Liver (tissue), 8 donors: ENCODE measurements at regions not wholly inside any gene's neighbourhood (a gene's known extent, or its start where the extent isn't known, plus 50 kb on each side); places are given as distances from the start of the nearest gene placed in this dataset.

Experiments used
- DNase-seq: peaks from one replicate; pipeline ENCODE4 v3.0.0-alpha.2; 2017; ENCODE audit warnings: low spot score
- H3K27ac ChIP-seq, 2 donors: one replicate each; pipeline ENCODE4 v1.7.0; 2013; ENCODE audit warnings: inconsistent platforms in 2 of 2, low read length in 2 of 2, control low read depth in 1 of 2, low read depth in 1 of 2, mild to moderate bottlenecking in 1 of 2
- H3K27me3 ChIP-seq, 4 donors: one replicate each; pipeline versions ENCODE4 v1.6.1 to v1.7.0; 2013; ENCODE audit warnings: low read length in 3 of 4, inconsistent platforms in 1 of 4, mild to moderate bottlenecking in 1 of 4, moderate library complexity in 1 of 4; ENCODE audit not compliant: control insufficient read depth in 4 of 4, insufficient read depth in 4 of 4
- H3K36me3 ChIP-seq, 4 donors: one replicate each; pipeline versions ENCODE4 v1.6.1 to v1.7.0; 2013; ENCODE audit warnings: low read length in 3 of 4, mild to moderate bottlenecking in 3 of 4, low read depth in 1 of 4, moderate library complexity in 1 of 4; ENCODE audit not compliant: control insufficient read depth in 4 of 4, insufficient read depth in 3 of 4
- H3K4me1 ChIP-seq, 4 donors: one replicate each; pipeline versions ENCODE4 v1.6.1 to v1.7.0; 2013; ENCODE audit warnings: low read length in 3 of 4, mild to moderate bottlenecking in 3 of 4, moderate library complexity in 1 of 4; ENCODE audit not compliant: control insufficient read depth in 4 of 4, insufficient read depth in 4 of 4
- H3K4me3 ChIP-seq, 3 donors: one replicate each; pipeline versions ENCODE4 v1.6.1 to v1.7.0; 2013; ENCODE audit warnings: low read length in 3 of 3, control low read depth in 1 of 3, low read depth in 1 of 3, mild to moderate bottlenecking in 1 of 3
- H3K9ac ChIP-seq, 2 donors: one replicate each; pipeline ENCODE4 v1.7.0; 2013; ENCODE audit warnings: low read length in 2 of 2, mild to moderate bottlenecking in 2 of 2, moderate library complexity in 2 of 2, control low read depth in 1 of 2, low read depth in 1 of 2
- H3K9me3 ChIP-seq, 4 donors: one replicate each; pipeline versions ENCODE4 v1.6.1 to v1.7.0; 2013; ENCODE audit warnings: low read length in 3 of 4; ENCODE audit not compliant: control insufficient read depth in 4 of 4
- EGR1 ChIP-seq, 2 donors: IDR thresholded peaks; 2 replicates each; pipeline ENCODE4 v1.6.1; 2016 to 2018; ENCODE audit warnings: antibody characterized with exemption in 2 of 2, low read depth in 2 of 2
- FOXA1 ChIP-seq: IDR thresholded peaks from 2 replicates; pipeline ENCODE4 v1.6.1; 2016; ENCODE audit warnings: antibody characterized with exemption
- FOXA2 ChIP-seq: IDR thresholded peaks from 2 replicates; pipeline ENCODE4 v1.6.1; 2016; ENCODE audit warnings: antibody characterized with exemption
- GABPA ChIP-seq, 2 donors: IDR thresholded peaks in 1 of 2; conservative IDR thresholded peaks in 1 of 2; 2 replicates each; pipeline ENCODE4 v1.6.1; 2016; ENCODE audit warnings: antibody characterized with exemption in 2 of 2, mild to moderate bottlenecking in 1 of 2, moderate library complexity in 1 of 2
- HNF4A ChIP-seq, 2 donors: conservative IDR thresholded peaks; 2 replicates each; pipeline ENCODE4 v1.6.1; 2016; ENCODE audit warnings: antibody characterized with exemption in 2 of 2, mild to moderate bottlenecking in 2 of 2
- HNF4G ChIP-seq: IDR thresholded peaks from 2 replicates; pipeline ENCODE4 v1.6.1; 2016; ENCODE audit warnings: antibody characterized with exemption
- JUND ChIP-seq, 2 donors: IDR thresholded peaks; 2 replicates each; pipeline ENCODE4 v1.6.1; 2016; ENCODE audit warnings: antibody characterized with exemption in 2 of 2
- NR2F2 ChIP-seq: IDR thresholded peaks from 2 replicates; pipeline ENCODE4 v1.6.1; 2016; ENCODE audit warnings: antibody characterized with exemption
- RAD21 ChIP-seq, 2 donors: IDR thresholded peaks; 2 replicates each; pipeline ENCODE4 v1.6.1; 2016; ENCODE audit warnings: antibody characterized with exemption in 2 of 2, mild to moderate bottlenecking in 2 of 2
- RXRA ChIP-seq, 2 donors: IDR thresholded peaks; 2 replicates each; pipeline ENCODE4 v1.6.1; 2017 to 2018; ENCODE audit warnings: antibody characterized with exemption in 2 of 2, mild to moderate bottlenecking in 1 of 2
- SP1 ChIP-seq: IDR thresholded peaks from 2 replicates; pipeline ENCODE4 v1.6.1; 2018; ENCODE audit warnings: antibody characterized with exemption, mild to moderate bottlenecking
- TAF1 ChIP-seq: conservative IDR thresholded peaks from 2 replicates; pipeline ENCODE4 v1.6.1; 2016; ENCODE audit warnings: antibody characterized with exemption, mild to moderate bottlenecking
- YY1 ChIP-seq: IDR thresholded peaks from 2 replicates; pipeline ENCODE4 v1.6.1; 2016; ENCODE audit warnings: antibody characterized with exemption, mild to moderate bottlenecking
- WGBS: extraction: QIAGEN DNeasy Blood & Tissue Kit; methylation state at CpG from one replicate; pipeline ENCODE4 v1.1.7; 2013; 5-methylcytosine and 5-hydroxymethylcytosine counted together
- TF ChIP-seq, protein P1 (sequence below): IDR thresholded peaks from 2 replicates; pipeline ENCODE4 v1.6.1; 2016; ENCODE audit warnings: antibody characterized with exemption
- TF ChIP-seq, protein P2 (sequence below): IDR thresholded peaks from 2 replicates; pipeline ENCODE4 v1.6.1; 2016; ENCODE audit warnings: antibody characterized with exemption, mild to moderate bottlenecking
- TF ChIP-seq, protein P3 (sequence below): IDR thresholded peaks from 2 replicates; pipeline ENCODE4 v1.6.1; 2016; ENCODE audit warnings: antibody characterized with exemption
- TF ChIP-seq, protein P4 (sequence below): IDR thresholded peaks from 2 replicates; pipeline ENCODE4 v1.6.1; 2016; ENCODE audit warnings: antibody characterized with exemption
- TF ChIP-seq, protein P5 (sequence below): fragments of 150-350 bp; IDR thresholded peaks from 2 replicates; pipeline ENCODE4 v1.5.1; 2017; ENCODE audit warnings: improper control_type of control experiment, low read depth, low read length; ENCODE audit not compliant: missing input control
- donor health status: healthy.
- donor health status: healthy.
- donor health status: healthy.
- donor health status: healthy.
- donor health status: healthy.

DNA sequence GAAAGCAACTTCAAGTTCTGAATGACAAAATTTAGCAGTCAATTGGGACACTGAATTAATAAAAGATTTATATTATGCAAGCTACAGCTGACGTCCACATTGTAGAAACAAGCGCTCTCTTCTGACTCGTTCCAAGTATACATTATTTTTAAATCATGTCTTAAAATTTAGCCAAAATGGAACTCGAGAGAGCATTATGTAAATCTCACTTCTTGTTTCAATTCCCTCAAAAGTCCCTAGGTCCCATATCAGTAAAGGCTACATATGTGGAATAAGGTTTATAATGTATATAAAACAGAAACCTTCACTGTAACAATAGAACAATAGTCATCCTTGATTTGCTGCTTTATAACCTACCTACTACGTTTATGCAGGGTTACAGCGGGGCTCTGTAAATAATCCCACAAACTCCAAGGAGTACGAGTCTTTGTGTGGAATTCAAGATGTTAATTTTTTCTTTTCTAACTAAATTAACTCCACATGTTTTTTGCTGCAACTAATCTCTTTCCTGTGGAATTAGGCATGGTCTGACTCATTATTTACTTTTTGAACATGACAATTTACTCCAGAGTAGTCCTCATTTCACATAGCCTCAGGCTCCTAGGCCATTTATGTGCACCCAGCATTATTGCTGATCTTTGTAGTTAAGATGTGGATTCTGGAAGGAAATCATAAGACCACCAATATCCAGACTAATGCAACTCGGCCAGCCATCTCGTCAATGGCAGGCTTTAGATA, 785.1 kb downstream of the LTN1 start (continued):
- TF ChIP-seq, protein P1, sequence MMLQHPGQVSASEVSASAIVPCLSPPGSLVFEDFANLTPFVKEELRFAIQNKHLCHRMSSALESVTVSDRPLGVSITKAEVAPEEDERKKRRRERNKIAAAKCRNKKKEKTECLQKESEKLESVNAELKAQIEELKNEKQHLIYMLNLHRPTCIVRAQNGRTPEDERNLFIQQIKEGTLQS, result no peak

DNA sequence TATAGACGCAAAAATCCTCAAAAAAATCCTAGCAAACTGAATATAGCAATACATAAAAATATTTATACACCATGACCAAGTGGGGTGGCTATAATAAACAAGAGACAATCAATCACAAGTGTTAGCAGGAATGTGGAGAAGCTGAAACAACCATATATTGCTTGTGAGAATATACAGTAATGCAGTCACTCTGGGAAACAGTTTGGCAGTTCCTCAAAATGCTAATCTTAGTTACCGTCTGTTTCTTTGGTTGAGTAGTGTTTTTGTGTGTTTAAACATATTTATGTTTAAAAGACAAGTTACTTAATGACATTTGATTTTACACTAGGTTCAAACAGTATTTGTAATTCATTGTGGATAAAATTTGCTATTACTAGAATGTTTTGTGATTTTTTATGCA, 792.0 kb downstream of the LTN1 start:
- no peak overlapping the region for H3K27ac ChIP-seq
- no peaks in the 10 kb centered on the region for H3K4me1 ChIP-seq
- 80% methylated on average over 2 of the region's 2 CpGs for WGBS
- DNase-seq, result no peak
- TF ChIP-seq, protein P2, sequence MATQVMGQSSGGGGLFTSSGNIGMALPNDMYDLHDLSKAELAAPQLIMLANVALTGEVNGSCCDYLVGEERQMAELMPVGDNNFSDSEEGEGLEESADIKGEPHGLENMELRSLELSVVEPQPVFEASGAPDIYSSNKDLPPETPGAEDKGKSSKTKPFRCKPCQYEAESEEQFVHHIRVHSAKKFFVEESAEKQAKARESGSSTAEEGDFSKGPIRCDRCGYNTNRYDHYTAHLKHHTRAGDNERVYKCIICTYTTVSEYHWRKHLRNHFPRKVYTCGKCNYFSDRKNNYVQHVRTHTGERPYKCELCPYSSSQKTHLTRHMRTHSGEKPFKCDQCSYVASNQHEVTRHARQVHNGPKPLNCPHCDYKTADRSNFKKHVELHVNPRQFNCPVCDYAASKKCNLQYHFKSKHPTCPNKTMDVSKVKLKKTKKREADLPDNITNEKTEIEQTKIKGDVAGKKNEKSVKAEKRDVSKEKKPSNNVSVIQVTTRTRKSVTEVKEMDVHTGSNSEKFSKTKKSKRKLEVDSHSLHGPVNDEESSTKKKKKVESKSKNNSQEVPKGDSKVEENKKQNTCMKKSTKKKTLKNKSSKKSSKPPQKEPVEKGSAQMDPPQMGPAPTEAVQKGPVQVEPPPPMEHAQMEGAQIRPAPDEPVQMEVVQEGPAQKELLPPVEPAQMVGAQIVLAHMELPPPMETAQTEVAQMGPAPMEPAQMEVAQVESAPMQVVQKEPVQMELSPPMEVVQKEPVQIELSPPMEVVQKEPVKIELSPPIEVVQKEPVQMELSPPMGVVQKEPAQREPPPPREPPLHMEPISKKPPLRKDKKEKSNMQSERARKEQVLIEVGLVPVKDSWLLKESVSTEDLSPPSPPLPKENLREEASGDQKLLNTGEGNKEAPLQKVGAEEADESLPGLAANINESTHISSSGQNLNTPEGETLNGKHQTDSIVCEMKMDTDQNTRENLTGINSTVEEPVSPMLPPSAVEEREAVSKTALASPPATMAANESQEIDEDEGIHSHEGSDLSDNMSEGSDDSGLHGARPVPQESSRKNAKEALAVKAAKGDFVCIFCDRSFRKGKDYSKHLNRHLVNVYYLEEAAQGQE, result no peak
- no peak for TF ChIP-seq RXRA (IDR thresholded peaks at IDR 0.05)
- TF ChIP-seq FOXA2, result no peak
- TF ChIP-seq, protein P3, sequence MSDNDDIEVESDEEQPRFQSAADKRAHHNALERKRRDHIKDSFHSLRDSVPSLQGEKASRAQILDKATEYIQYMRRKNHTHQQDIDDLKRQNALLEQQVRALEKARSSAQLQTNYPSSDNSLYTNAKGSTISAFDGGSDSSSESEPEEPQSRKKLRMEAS, result no peak
- no peak for TF ChIP-seq JUND (IDR thresholded peaks at IDR 0.05)
- no peak for TF ChIP-seq HNF4A (conservative IDR thresholded peaks at IDR 0.05)
- H3K4me3 ChIP-seq, result no peak overlapping the region
- no peak overlapping the region for H3K9ac ChIP-seq
- H3K9me3 ChIP-seq, result no peaks in the 10 kb centered on the region
- no peaks in the 10 kb centered on the region for H3K27me3 ChIP-seq
- no peaks in the 10 kb centered on the region for H3K36me3 ChIP-seq

DNA sequence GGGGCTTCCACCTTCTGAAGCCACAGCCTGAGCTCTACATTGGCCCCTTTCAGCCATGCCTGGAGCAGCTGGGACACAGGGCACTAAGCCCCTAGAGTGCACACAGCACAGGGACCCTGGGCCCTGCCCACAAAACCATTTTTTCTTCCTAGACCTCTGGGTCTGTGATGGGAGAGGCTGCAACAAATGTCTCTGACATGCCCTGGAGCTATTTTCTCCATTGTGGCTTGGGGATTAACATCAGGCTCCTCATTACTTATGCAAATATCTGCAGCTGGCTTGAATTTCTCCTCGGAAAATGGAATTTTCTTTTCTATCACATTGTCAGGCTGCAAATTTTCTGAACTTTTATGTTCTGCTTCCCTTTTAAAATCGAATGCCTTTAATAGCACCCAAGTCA, 795.7 kb downstream of the LTN1 start:
- H3K27ac ChIP-seq, result no peak overlapping the region
- 82% methylated on average over 2 of the region's 2 CpGs for WGBS
- H3K27me3 ChIP-seq, result no peaks in the 10 kb centered on the region
- TF ChIP-seq JUND (IDR thresholded peaks at IDR 0.05), result no peak
- TF ChIP-seq HNF4A (conservative IDR thresholded peaks at IDR 0.05), result no peak
- TF ChIP-seq, protein P1, result no peak
- TF ChIP-seq, protein P3, result no peak
- TF ChIP-seq FOXA1, result no peak
- no peak for TF ChIP-seq EGR1 (IDR thresholded peaks at IDR 0.05; ENCODE audit: low read depth in 2 of 2)
- no peak for TF ChIP-seq FOXA2
- TF ChIP-seq NR2F2, result no peak
- TF ChIP-seq, protein P4, sequence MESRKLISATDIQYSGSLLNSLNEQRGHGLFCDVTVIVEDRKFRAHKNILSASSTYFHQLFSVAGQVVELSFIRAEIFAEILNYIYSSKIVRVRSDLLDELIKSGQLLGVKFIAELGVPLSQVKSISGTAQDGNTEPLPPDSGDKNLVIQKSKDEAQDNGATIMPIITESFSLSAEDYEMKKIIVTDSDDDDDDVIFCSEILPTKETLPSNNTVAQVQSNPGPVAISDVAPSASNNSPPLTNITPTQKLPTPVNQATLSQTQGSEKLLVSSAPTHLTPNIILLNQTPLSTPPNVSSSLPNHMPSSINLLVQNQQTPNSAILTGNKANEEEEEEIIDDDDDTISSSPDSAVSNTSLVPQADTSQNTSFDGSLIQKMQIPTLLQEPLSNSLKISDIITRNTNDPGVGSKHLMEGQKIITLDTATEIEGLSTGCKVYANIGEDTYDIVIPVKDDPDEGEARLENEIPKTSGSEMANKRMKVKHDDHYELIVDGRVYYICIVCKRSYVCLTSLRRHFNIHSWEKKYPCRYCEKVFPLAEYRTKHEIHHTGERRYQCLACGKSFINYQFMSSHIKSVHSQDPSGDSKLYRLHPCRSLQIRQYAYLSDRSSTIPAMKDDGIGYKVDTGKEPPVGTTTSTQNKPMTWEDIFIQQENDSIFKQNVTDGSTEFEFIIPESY, result no peak
- TF ChIP-seq RXRA (IDR thresholded peaks at IDR 0.05), result no peak
- TF ChIP-seq, protein P5, sequence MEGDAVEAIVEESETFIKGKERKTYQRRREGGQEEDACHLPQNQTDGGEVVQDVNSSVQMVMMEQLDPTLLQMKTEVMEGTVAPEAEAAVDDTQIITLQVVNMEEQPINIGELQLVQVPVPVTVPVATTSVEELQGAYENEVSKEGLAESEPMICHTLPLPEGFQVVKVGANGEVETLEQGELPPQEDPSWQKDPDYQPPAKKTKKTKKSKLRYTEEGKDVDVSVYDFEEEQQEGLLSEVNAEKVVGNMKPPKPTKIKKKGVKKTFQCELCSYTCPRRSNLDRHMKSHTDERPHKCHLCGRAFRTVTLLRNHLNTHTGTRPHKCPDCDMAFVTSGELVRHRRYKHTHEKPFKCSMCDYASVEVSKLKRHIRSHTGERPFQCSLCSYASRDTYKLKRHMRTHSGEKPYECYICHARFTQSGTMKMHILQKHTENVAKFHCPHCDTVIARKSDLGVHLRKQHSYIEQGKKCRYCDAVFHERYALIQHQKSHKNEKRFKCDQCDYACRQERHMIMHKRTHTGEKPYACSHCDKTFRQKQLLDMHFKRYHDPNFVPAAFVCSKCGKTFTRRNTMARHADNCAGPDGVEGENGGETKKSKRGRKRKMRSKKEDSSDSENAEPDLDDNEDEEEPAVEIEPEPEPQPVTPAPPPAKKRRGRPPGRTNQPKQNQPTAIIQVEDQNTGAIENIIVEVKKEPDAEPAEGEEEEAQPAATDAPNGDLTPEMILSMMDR, result no peak
- TF ChIP-seq SP1, result no peak
- no peak for TF ChIP-seq HNF4G
- no peak for TF ChIP-seq GABPA (IDR thresholded peaks at IDR 0.05 in 1 of 2, conservative IDR thresholded peaks at IDR 0.05 in 1 of 2)
- no peak for TF ChIP-seq YY1
- no peak for TF ChIP-seq TAF1
- TF ChIP-seq RAD21 (IDR thresholded peaks at IDR 0.05), result no peak
- TF ChIP-seq, protein P2, result no peak
- no peak overlapping the region for H3K9ac ChIP-seq
- H3K9me3 ChIP-seq, result no peaks in the 10 kb centered on the region
- H3K36me3 ChIP-seq, result no peaks in the 10 kb centered on the region
- no peak for DNase-seq
- H3K4me3 ChIP-seq, result no peak overlapping the region
- no peaks in the 10 kb centered on the region for H3K4me1 ChIP-seq
